ENCODE measurements at regions not wholly inside any gene's neighbourhood (a gene's known extent, or its start where the extent isn't known, plus 50 kb on each side); places are given as distances from the start of the nearest gene placed in this dataset.

DNA sequence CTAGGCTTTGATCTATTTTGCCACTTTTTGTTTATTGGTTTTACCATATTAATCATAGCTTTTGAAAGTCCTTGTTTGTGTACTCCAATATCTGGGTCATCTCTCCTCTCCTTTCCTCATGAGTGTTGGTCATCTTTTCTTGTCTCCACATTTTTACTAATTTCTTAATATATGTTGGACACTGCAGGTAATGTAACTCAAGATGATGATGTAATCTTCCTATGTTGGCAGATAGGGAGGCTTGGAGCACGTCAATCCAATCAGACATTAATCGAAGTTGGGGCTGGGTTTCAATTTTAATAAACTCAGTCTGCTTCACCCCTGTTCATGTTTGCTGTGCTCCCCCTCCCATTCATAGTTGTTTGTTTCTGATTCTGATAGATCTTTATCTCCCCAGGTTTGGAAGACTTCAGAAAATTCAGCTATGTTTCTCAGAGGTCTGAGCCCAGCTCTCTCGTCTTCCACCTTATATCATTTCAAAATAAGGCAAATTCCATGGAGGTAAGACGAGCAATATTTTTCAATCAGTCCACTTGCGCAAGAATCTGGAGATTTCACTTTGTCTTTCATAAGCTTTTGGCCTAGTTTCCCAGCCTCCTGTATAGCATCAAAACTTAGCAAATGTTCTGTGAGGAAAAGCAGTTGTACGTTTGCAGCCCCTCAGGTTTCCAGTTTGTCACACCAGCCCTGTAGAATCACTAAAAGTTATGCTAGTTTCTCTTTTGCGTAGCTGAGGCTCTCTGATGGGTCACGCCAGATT, 504.1 kb downstream of the TMTC2 start:
- WGBS, 2 donors: 74 to 87% methylated on average over 8 of the region's 8 CpGs
- TF ChIP-seq, protein P1, sequence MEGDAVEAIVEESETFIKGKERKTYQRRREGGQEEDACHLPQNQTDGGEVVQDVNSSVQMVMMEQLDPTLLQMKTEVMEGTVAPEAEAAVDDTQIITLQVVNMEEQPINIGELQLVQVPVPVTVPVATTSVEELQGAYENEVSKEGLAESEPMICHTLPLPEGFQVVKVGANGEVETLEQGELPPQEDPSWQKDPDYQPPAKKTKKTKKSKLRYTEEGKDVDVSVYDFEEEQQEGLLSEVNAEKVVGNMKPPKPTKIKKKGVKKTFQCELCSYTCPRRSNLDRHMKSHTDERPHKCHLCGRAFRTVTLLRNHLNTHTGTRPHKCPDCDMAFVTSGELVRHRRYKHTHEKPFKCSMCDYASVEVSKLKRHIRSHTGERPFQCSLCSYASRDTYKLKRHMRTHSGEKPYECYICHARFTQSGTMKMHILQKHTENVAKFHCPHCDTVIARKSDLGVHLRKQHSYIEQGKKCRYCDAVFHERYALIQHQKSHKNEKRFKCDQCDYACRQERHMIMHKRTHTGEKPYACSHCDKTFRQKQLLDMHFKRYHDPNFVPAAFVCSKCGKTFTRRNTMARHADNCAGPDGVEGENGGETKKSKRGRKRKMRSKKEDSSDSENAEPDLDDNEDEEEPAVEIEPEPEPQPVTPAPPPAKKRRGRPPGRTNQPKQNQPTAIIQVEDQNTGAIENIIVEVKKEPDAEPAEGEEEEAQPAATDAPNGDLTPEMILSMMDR (IDR thresholded peaks at IDR 0.05): no peak
- ATAC-seq (ENCODE audit: low FRiP score in 2 of 2) (no peak), DNase-seq (no peak)
- peaks cover 0 to 4% (median 0%) of the 10 kb centered on the region in 4 donors for H3K9me3 ChIP-seq
- H3K27ac ChIP-seq: no peak overlapping the region
- no peaks in the 10 kb centered on the region for H3K36me3 ChIP-seq
- H3K4me3 ChIP-seq: no peak overlapping the region
- no peaks in the 10 kb centered on the region for H3K27me3 ChIP-seq
- no peaks in the 10 kb centered on the region for H3K4me1 ChIP-seq

DNA sequence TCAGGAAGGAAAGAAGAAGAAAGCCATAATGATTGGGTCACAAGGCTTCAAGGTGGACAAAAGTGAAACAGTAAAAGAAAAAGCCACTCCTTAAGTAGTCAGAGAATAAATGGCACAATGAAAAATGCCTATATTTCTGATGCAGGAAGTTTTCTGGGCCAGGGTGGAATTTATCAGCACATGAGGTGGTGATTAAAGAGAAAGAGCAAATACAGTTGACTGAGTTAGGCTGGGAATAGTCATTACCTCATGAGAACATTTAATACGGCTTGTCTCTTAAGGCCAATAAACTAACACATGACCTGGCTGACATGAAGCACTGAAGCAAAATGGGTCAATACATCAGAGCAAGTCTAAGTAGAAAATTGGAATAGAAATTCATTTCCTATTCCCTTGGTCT, 499.7 kb downstream of the TMTC2 start:
- no peaks in the 10 kb centered on the region for H3K36me3 ChIP-seq
- DNase-seq (no peak), ATAC-seq (ENCODE audit: low FRiP score in 2 of 2) (no peak)
- H3K27ac ChIP-seq: no peak overlapping the region
- WGBS, 2 donors: 88 to 89% methylated on average over 1 of the region's 1 CpG
- no peak overlapping the region for H3K4me3 ChIP-seq
- no peaks in the 10 kb centered on the region for H3K4me1 ChIP-seq
- TF ChIP-seq EP300 (IDR thresholded peaks at IDR 0.05) (no peak), POLR2A (IDR thresholded peaks at IDR 0.05) (no peak), POLR2AphosphoS5 (IDR thresholded peaks at IDR 0.05) (no peak)
- TF ChIP-seq, protein P1 (IDR thresholded peaks at IDR 0.05): no peak
- H3K9me3 ChIP-seq: no peaks in the 10 kb centered on the region
- no peaks in the 10 kb centered on the region for H3K27me3 ChIP-seq

DNA sequence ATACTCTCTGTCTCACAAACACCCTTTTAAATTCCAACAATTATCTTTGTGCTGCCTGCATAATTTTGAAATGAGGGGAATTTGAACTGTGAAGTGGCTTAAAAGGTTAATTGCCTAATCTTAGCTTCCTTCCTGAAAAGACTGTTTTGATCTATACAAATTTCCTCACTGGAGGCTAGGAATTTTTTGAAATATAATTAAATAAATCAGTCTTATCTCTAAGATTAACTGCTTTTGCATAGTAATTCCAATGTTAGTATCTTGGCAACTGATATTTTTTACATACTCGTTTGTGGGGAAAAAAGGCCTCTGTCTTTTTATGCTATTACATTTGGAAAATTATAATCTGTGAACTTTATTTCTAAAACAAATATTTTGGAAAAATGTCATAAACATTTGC, 498.5 kb downstream of the TMTC2 start:
- ATAC-seq (ENCODE audit: low FRiP score in 2 of 2) (no peak), DNase-seq (no peak)
- Histone ChIP-seq H3K27me3 (no peaks in the 10 kb centered on the region), H3K9me3 (no peaks in the 10 kb centered on the region), H3K4me1 (no peaks in the 10 kb centered on the region), H3K36me3 (no peaks in the 10 kb centered on the region), H3K27ac (no peak overlapping the region), H3K4me3 (no peak overlapping the region)
- TF ChIP-seq POLR2A (IDR thresholded peaks at IDR 0.05) (no peak), POLR2AphosphoS5 (IDR thresholded peaks at IDR 0.05) (no peak), EP300 (IDR thresholded peaks at IDR 0.05) (no peak)
- TF ChIP-seq, protein P1 (IDR thresholded peaks at IDR 0.05): no peak
- 13% methylated on average over 1 of the region's 1 CpG for WGBS, 2 donors

Small RNAs in the stretch of these regions (small RNA-seq; reads per million reads assigned to genes)
- gene RF00334: 0 reads per million in 4 donors

Data from upper lobe of left lung (tissue), 6 donors.